ENCODE measurements at regions not wholly inside any gene's neighbourhood (a gene's known extent, or its start where the extent isn't known, plus 50 kb on each side); places are given as distances from the start of the nearest gene placed in this dataset.

- no peak for DNase-seq
Measured at GRCh38 chr18:67715567-67715966, 199.0 kb upstream of the DSEL start.

- DNase-seq = no peak
Measured at GRCh38 chr18:67710639-67711038, 194.1 kb upstream of the DSEL start.

GRCh38 chr18:67705748-67706147 lies 189.2 kb upstream of the DSEL start:
- no peak for DNase-seq

- no peak for DNase-seq
Measured at GRCh38 chr18:67695684-67696083, 179.2 kb upstream of the DSEL start.

DNA sequence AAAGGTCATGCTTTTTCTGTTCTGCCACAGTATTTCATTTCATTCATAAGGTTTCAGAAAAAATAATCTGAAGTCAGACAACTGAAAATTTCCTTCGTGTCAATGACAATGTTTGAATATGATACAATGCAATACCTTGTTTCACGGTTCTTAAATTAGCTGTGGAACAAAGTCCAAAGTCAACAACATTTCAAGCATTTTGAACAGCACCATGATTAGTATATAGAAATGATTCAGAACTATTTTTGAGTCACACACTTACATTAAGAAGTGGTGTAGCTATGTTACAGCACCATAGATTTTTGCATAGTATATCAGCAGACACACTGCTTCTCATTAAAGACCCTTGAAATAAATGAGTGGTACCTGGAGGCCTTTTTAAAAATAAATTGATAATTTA lies 178.3 kb upstream of the DSEL start:
- DNase-seq = no peak

GRCh38 chr18:67692811-67693210 lies 176.3 kb upstream of the DSEL start:
- no peak for DNase-seq

GRCh38 chr18:67682516-67682915 lies 166.0 kb upstream of the DSEL start:
- DNase-seq = no peak

DNA sequence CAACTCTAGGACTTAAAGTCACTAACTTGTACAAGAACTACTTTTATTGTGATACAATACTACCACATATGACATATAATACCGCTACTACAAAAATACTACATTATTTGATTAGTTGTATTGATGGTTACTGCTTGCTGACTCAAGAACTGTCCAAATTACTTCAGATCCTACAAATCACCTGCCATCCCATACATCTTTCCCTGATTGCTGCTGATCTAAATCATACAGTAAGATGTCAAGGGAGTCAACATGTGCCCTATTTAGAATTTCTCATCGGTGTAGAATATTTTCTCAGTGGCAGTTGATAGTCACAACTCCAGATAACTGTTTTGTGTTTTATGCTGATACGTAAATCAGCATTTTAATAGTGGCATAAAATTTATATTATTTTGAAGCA lies 161.0 kb upstream of the DSEL start:
- no peak for DNase-seq

DNA sequence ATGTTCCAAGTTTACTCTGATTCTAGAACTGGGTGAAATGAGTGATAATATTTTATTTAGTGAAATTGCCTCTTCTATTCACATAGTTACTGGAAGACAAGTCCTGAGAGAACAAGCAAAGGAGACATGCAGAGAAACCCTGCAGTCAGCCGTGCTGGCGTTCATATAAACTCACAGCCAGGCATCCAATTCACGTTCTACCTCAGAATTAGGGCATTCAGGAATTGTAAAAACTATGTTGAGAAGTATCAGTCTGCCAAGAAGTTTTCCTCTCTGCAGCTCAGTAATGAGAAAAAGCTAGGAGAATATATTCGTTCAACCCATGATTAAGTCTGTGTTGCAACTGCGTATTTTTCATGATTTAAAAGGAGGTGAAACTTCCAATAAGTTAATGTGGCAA lies 156.2 kb upstream of the DSEL start:
- no peak for DNase-seq

GRCh38 chr18:67672155-67672554 lies 155.6 kb upstream of the DSEL start:
- DNase-seq = no peak

- DNase-seq = no peak
Measured at GRCh38 chr18:67670024-67670543, 153.6 kb upstream of the DSEL start.

DNA sequence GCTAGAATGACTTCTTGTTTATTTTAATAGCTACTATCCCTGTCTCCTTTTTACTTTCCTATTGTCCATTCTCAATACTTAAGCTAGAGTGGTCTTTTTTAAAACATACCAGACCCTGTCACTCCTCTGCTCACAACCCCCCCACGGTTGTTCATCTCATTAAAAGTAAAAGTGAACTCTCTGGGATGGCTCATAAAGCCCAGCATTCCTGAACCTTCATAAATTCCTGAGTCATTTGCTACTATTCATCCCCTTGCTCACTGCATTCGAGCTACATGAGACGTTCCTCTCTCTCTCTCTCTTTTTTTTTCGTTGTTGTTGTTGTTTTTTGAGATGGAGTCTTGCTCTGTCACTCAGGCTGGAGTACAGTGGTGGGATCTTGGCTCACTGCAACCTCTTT lies 148.7 kb upstream of the DSEL start:
- no peak for DNase-seq

DNA sequence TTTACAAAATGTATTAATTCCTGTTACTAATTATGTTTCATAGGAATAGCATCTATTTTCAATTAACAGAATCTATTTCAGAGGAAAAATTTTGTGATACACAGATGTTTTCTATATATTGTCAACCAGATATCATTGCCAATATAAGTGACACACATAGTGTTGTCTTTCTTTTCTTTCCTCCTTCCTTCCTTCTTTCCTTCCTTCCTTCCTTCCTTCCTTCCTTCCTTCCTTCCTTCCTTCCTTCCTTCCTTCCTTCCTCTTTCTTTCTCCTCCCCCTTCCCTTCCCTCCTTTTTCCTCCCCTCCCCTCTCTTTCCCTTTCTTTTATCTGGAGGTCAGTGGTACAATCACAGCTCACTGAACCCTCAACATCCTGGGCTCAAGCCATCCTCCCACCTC lies 146.5 kb upstream of the DSEL start:
- DNase-seq = no peak

GRCh38 chr18:67661555-67661954 lies 145.0 kb upstream of the DSEL start:
- no peak for DNase-seq

DNA sequence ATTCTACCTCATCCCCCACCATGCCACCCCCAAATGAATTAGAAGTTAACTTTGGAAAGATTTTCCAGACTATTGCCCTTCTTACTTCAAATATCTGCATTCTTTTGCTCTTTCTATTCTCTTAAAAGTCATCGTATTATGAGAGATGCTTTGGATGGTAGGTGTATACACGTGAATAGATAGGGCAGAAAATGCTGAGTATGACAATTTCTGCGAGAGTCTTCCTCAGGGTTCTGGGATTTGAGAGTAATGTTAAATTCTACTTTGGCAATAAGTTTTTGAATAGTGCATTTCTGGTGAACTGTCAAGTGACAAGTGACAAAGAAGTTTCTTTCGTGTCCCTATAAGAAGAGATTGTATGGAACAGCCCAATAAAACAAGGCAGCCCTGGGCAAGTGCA lies 137.6 kb upstream of the DSEL start:
- DNase-seq = no peak

DNA sequence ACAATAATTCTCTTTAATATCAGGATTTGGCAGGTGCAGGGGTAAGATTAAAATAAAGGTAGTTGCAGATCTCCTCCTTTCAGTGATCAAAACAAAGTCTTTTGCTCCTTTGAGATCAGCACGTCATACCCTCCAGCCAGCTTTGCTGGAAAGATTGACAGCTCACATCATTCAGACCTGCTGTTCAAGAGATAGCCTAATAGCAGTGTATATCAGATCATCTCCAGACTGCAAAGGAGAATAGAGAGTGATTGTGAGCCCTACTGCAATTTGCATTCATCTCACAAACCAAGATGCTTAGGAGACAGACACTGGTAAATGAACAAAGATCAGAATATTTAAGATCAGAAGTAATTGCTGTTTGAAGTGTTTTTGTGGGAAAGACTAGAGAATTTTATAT lies 135.8 kb upstream of the DSEL start:
- no peak for DNase-seq

DNA sequence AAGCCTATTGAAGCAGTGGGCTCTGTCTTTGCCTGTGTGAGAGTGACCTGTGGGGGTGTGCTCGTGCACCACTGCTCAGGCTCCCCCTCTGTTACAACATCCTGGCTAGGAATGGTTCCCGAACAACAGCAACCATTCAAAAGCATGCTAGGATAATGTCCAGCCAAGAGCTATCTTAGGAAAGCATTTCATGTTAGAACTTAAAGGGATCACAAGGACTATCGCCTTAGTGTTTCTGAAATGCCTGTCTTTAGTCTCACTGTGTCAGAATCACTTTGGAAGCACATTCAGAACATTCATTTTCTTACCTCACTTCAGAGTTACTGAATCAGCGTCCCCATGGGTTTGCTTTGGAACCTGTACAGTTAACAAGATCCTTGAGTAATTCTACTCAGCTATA lies 134.9 kb upstream of the DSEL start:
- no peak for DNase-seq

DNA sequence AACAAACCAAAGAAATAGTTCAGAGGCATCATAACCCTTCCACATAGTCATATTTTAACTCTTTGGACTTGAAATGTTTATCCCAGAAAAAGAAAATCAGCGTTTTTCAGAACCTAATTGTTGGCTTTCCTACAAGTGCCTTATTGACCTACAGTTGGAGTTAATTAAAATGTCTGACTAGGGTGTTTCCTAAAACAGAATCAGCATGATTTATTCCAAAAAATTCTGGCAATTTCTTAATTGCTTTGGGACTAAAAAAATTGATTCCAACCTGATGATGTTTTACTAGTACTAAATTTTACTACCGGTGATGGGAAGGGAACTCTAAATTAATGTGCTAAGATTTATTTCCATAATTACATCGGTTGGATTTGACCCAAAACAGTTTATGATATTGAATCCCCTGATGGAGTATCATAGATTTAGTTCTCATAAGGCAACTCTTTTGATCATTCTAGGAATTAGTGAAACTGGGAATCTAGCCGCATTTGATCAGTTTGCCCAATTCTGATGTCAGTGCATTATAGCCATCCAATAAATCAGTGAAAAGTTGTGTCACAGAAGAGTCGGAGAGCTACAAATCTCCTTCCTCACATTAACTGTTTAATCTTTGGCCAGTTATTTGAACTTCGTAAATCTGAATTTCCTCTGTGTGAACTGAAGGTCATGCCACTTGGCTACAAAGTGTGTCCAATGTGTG lies 134.3 kb upstream of the DSEL start:
- DNase-seq = no peak

DNA sequence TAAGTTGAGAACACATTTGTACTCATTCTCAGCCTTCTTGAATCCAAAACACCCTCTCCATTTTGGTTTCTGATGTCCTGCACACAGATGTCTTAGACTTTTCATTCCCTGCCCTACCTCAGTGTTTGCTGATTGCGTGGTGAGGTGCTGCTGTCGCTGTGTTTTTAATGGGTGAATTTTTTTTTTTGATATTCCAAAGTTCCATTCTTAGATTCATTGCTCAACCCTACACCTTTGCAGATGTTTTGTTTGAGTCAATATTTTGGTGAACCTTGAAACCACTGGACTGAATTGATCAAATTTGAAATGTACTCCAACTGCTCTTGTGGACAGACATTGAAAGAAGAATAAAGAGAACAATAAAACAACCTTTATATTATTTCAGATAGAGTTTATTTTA lies 130.4 kb upstream of the DSEL start:
- DNase-seq = no peak

- no peak for DNase-seq
Measured at GRCh38 chr18:67644226-67644625, 127.7 kb upstream of the DSEL start.

GRCh38 chr18:67639872-67640271 lies 123.4 kb upstream of the DSEL start:
- DNase-seq = no peak

DNA sequence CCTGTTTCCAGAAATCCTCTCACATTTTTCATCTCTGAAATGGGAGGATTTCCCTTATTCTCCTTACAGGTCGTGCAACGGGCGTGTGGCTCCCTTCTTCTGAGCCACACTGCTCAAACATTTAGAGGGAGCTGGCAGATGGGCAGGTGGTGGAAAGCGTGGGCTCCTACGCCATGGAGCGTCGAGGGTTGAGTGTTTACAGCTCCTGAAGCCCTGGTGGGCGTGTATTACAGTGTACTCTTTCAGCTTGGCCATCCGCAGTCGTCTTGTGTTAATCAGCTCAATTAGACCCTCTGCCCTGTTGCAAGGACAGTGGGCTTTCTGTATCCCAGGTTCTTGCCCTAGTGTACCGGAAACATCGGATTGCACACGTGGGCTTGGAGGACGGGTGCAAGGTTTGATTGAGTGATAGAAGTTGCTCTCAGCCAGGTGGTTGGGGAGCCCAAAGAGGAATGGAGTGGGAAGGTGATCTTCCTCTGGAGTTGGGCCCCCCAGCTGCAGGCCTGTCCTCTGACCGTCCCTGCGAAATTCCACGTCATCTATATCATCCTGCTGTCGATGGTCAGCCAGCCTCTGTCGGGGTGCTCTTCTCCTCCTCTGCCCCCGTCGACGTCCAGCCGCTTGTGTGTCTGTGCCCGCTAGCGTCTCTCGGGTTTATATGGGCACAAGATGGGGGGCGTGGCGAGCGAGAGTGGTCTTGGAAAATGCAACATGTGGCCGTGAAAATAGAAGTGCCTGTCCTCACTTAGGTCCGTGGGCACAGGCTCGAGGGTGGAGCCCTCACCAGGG lies 120.3 kb upstream of the DSEL start:
- DNase-seq = no peak

GRCh38 chr18:67634631-67635338 lies 118.3 kb upstream of the DSEL start:
- DNase-seq = no peak

DNA sequence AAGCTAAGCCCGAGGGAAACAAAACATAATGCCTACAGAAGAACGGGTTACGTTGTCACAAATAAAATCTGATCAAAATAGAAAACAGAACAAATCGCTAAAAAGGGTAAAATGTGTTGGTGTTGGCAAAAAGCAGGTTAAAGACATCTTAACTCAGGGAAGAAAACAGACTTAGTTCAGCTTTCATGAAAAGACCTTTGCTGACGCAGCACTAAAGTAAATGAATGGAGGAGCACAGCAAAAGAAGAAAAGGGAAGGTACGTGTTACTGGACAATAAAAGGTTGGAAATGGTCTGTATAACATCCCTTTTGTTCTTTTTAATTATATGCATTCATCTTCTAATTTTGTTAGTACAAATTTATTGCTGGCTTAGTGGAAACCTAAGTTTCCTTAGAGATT lies 117.4 kb upstream of the DSEL start:
- DNase-seq = no peak
